Right forelimb (tissue), 1 donor: ENCODE measurements at regions not wholly inside any gene's neighbourhood (a gene's known extent, or its start where the extent isn't known, plus 50 kb on each side); places are given as distances from the start of the nearest gene placed in this dataset.

Experiments
- DNase-seq: peaks from one replicate; pipeline ENCODE4 v3.0.0-alpha.2; 2018

GRCh38 chr7:18420748-18421147, 74.8 kb upstream of the HDAC9 start:
- no peak for DNase-seq

GRCh38 chr7:18421297-18422002, 74.1 kb upstream of the HDAC9 start:
- DNase-seq = no peak

- DNase-seq = no peak
Observed at GRCh38 chr7:18425227-18425626, 70.3 kb upstream of the HDAC9 start.

- DNase-seq = no peak
Observed at GRCh38 chr7:18425838-18426445, 69.6 kb upstream of the HDAC9 start.

- DNase-seq = no peak
Observed at GRCh38 chr7:18426564-18427226, 68.9 kb upstream of the HDAC9 start.

GRCh38 chr7:18429547-18429946, 66.0 kb upstream of the HDAC9 start:
- no peak for DNase-seq

- no peak for DNase-seq
Observed at GRCh38 chr7:18430810-18431209, 64.7 kb upstream of the HDAC9 start.

GRCh38 chr7:18434171-18434570, 61.4 kb upstream of the HDAC9 start:
- no peak for DNase-seq

GRCh38 chr7:18437101-18437500, 58.4 kb upstream of the HDAC9 start:
- no peak for DNase-seq

- no peak for DNase-seq
Observed at GRCh38 chr7:18440934-18441333, 54.6 kb upstream of the HDAC9 start.

GRCh38 chr7:18444826-18445225, 50.7 kb upstream of the HDAC9 start:
- no peak for DNase-seq

- no peak for DNase-seq
Observed at GRCh38 chr7:18445483-18445882, 50.1 kb upstream of the HDAC9 start.
